ENCODE measurements at regions not wholly inside any gene's neighbourhood (a gene's known extent, or its start where the extent isn't known, plus 50 kb on each side); places are given as distances from the start of the nearest gene placed in this dataset.

DNA sequence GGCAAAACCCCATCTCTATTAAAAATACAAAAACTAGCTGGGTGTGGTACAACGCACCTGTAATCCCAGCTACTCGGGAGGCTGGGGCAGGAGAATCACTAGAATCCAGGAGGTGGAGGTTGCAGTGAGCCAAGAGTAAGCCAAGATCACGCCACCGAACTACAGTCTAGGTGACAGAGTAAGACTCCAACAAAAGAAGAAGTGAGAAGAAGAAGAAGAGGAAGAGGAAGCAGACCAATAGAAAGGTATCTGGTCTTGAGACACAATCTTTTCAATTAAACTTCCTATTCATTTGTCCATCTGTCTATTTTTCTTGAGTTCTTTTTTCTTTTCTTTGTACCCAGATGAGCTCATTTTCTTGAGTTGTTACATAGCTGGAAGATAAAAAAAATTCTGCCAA is 55.7 kb upstream of the ACADM start:
- POLR2A ChIA-PET: no interaction called here
- FAIRE-seq (no peak), DNase-seq (ENCODE audit: low read depth in 1 of 2, low spot score in 1 of 2) (no peak), ATAC-seq (no peak)
- CTCF ChIA-PET: no interaction called here
- H3K27ac ChIP-seq: no peak overlapping the region
- WGBS (ENCODE audit: missing lambda C conversion rate): 34% methylated on average over 4 of the region's 4 CpGs
- H3K9me3 ChIP-seq: 0 out of 3 replicates have a peak, but pooled peaks cover 4% of the 10 kb centered on the region
- no peak overlapping the region for H3K4me2 ChIP-seq
- TF ChIP-seq CBX2 (IDR thresholded peaks at IDR 0.05; ENCODE audit: borderline replicate concordance, low read depth): no peak
- TF ChIP-seq SREBF2 (IDR thresholded peaks at IDR 0.05): no peak
- TF ChIP-seq, protein P1, sequence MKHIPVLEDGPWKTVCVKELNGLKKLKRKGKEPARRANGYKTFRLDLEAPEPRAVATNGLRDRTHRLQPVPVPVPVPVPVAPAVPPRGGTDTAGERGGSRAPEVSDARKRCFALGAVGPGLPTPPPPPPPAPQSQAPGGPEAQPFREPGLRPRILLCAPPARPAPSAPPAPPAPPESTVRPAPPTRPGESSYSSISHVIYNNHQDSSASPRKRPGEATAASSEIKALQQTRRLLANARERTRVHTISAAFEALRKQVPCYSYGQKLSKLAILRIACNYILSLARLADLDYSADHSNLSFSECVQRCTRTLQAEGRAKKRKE (CRISPR knock-in tag; IDR thresholded peaks at IDR 0.05; ENCODE audit: low read depth): no peak
- no peak for TF ChIP-seq POLR2AphosphoS2 (conservative IDR thresholded peaks at IDR 0.05; ENCODE audit: low read length)
- TF ChIP-seq BCL3 (IDR thresholded peaks at IDR 0.05): no peak
- TF ChIP-seq MAX (IDR thresholded peaks at IDR 0.05): no peak
- TF ChIP-seq MYC (IDR thresholded peaks at IDR 0.05; ENCODE audit: borderline replicate concordance, low read length): no peak
- no peak for TF ChIP-seq MAFK (IDR thresholded peaks at IDR 0.05; ENCODE audit: partially characterized antibody)
- no peak for TF ChIP-seq TP53 (CRISPR knock-in tag; IDR thresholded peaks at IDR 0.05)
- no peak for TF ChIP-seq EP300 (IDR thresholded peaks at IDR 0.05)
- no peak for TF ChIP-seq PBX3 (IDR thresholded peaks at IDR 0.05)
- TF ChIP-seq SMC3 (IDR thresholded peaks at IDR 0.05): no peak
- TF ChIP-seq, protein P2, sequence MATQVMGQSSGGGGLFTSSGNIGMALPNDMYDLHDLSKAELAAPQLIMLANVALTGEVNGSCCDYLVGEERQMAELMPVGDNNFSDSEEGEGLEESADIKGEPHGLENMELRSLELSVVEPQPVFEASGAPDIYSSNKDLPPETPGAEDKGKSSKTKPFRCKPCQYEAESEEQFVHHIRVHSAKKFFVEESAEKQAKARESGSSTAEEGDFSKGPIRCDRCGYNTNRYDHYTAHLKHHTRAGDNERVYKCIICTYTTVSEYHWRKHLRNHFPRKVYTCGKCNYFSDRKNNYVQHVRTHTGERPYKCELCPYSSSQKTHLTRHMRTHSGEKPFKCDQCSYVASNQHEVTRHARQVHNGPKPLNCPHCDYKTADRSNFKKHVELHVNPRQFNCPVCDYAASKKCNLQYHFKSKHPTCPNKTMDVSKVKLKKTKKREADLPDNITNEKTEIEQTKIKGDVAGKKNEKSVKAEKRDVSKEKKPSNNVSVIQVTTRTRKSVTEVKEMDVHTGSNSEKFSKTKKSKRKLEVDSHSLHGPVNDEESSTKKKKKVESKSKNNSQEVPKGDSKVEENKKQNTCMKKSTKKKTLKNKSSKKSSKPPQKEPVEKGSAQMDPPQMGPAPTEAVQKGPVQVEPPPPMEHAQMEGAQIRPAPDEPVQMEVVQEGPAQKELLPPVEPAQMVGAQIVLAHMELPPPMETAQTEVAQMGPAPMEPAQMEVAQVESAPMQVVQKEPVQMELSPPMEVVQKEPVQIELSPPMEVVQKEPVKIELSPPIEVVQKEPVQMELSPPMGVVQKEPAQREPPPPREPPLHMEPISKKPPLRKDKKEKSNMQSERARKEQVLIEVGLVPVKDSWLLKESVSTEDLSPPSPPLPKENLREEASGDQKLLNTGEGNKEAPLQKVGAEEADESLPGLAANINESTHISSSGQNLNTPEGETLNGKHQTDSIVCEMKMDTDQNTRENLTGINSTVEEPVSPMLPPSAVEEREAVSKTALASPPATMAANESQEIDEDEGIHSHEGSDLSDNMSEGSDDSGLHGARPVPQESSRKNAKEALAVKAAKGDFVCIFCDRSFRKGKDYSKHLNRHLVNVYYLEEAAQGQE (IDR thresholded peaks at IDR 0.05): no peak
- TF ChIP-seq CTCF (IDR thresholded peaks at IDR 0.05): no peak
- no peak for TF ChIP-seq FOSB (CRISPR knock-in tag; IDR thresholded peaks at IDR 0.05)
- TF ChIP-seq TFCP2L1 (CRISPR knock-in tag; IDR thresholded peaks at IDR 0.05): no peak
- no peak for TF ChIP-seq GATA3 (IDR thresholded peaks at IDR 0.05; ENCODE audit: borderline replicate concordance)
- no peak overlapping the region for H3K4me3 ChIP-seq
- 0 out of 3 replicates have a peak, but pooled peaks cover 4% of the 10 kb centered on the region for H3K4me1 ChIP-seq

DNA sequence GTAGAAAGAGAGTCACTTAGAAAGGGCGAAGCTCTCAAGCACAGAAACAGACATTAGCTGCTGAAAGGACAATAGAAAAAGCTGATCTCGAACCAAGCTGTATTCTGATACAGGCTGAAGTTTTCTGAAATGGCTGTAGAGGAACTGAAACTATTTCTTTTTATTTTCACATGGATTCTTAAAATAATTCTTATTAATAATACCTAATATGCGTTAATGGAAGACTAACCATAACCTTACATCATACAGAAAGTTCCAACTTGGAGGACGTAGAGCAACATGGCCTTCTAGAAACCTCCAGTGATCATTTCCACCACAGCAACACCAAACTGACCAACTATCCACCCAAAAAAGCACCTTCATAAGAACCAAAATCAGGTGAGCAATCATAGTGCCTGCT is 52.8 kb upstream of the ACADM start:
- POLR2A ChIA-PET: no interaction called here
- Histone ChIP-seq H3K4me2 (no peak overlapping the region), H3K4me1 (0 out of 3 replicates have a peak, but pooled peaks cover 4% of the 10 kb centered on the region), H3K4me3 (no peak overlapping the region), H3K27ac (no peak overlapping the region), H3K9me3 (0 out of 3 replicates have a peak, but pooled peaks cover 4% of the 10 kb centered on the region)
- CTCF ChIA-PET: no interaction called here
- no peak for FAIRE-seq
- DNase-seq (ENCODE audit: low read depth in 1 of 2, low spot score in 1 of 2): no peak
- ATAC-seq: no peak
- 72% methylated on average over 4 of the region's 4 CpGs for WGBS (ENCODE audit: missing lambda C conversion rate)
- TF ChIP-seq, protein P3, sequence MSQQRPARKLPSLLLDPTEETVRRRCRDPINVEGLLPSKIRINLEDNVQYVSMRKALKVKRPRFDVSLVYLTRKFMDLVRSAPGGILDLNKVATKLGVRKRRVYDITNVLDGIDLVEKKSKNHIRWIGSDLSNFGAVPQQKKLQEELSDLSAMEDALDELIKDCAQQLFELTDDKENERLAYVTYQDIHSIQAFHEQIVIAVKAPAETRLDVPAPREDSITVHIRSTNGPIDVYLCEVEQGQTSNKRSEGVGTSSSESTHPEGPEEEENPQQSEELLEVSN (IDR thresholded peaks at IDR 0.05; ENCODE audit: borderline replicate concordance, low read depth): no peak
- TF ChIP-seq GATA3 (IDR thresholded peaks at IDR 0.05; ENCODE audit: borderline replicate concordance): no peak
- no peak for TF ChIP-seq BCL3 (IDR thresholded peaks at IDR 0.05)
- TF ChIP-seq, protein P1 (CRISPR knock-in tag; IDR thresholded peaks at IDR 0.05; ENCODE audit: low read depth): no peak
- no peak for TF ChIP-seq CBX8 (IDR thresholded peaks at IDR 0.05)
- no peak for TF ChIP-seq ESRRA (IDR thresholded peaks at IDR 0.05; ENCODE audit: borderline replicate concordance, low read length)
- TF ChIP-seq, protein P4, sequence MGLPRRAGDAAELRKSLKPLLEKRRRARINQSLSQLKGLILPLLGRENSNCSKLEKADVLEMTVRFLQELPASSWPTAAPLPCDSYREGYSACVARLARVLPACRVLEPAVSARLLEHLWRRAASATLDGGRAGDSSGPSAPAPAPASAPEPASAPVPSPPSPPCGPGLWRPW (IDR thresholded peaks at IDR 0.05): no peak
- no peak for TF ChIP-seq NR3C1 (IDR thresholded peaks at IDR 0.05)
- TF ChIP-seq RCOR1 (IDR thresholded peaks at IDR 0.05; ENCODE audit: low read depth, low read length): no peak
- no peak for TF ChIP-seq ZSCAN20 (CRISPR knock-in tag; IDR thresholded peaks at IDR 0.05)
- TF ChIP-seq PHF8 (IDR thresholded peaks at IDR 0.05; ENCODE audit: borderline replicate concordance, low read depth): no peak

All from A549 (cell line).